ENCODE measurements at regions not wholly inside any gene's neighbourhood (a gene's known extent, or its start where the extent isn't known, plus 50 kb on each side); places are given as distances from the start of the nearest gene placed in this dataset.

- Histone ChIP-seq H3K9ac (ENCODE audit: insufficient read depth in 1 of 2, low read length in 2 of 2) (peak overlapping the region in 1 of 2 donors; percentile 54), H3K4me1 (ENCODE audit: control insufficient read depth in 5 of 5, insufficient read depth in 5 of 5, low read length in 5 of 5) (peaks cover 7 to 37% (median 28%) of the 10 kb centered on the region in 5 donors), H3K4me3 (no peak overlapping the region), H3K27ac (ENCODE audit: low read depth in 1 of 2, low read length in 1 of 2) (peak overlapping the region; percentile 86 to 91), H3K36me3 (ENCODE audit: control insufficient read depth in 4 of 4, insufficient read depth in 4 of 4, low read length in 4 of 4) (no peaks in the 10 kb centered on the region), H3K9me3 (ENCODE audit: control insufficient read depth in 4 of 4, insufficient read depth in 3 of 4, low read length in 3 of 4) (no peaks in the 10 kb centered on the region), H3K27me3 (ENCODE audit: control insufficient read depth in 3 of 3, insufficient read depth in 3 of 3, low read length in 2 of 3) (no peaks in the 10 kb centered on the region)
- 30 to 59% methylated on average over 31 to 32 of the region's 32 CpGs for WGBS, 2 donors
- ATAC-seq (ENCODE audit: insufficient read depth, low FRiP score) (peak; percentile 88), DNase-seq (peak; percentile 83 to 86 (median 85))
- TF ChIP-seq CTCF (IDR thresholded peaks at IDR 0.05; ENCODE audit: control extremely low read depth, extremely low read depth), result no peak
Measured at GRCh38 chr21:38913120-38913892, 107.6 kb downstream of the ETS2 start.

- TF ChIP-seq CTCF (IDR thresholded peaks at IDR 0.05; ENCODE audit: control extremely low read depth, extremely low read depth), result no peak
- H3K27me3 ChIP-seq (ENCODE audit: control insufficient read depth in 3 of 3, insufficient read depth in 3 of 3, low read length in 2 of 3), result no peaks in the 10 kb centered on the region
- no peaks in the 10 kb centered on the region for H3K9me3 ChIP-seq (ENCODE audit: control insufficient read depth in 4 of 4, insufficient read depth in 3 of 4, low read length in 3 of 4)
- no peak for DNase-seq
- H3K36me3 ChIP-seq (ENCODE audit: control insufficient read depth in 4 of 4, insufficient read depth in 4 of 4, low read length in 4 of 4), result no peaks in the 10 kb centered on the region
- ATAC-seq (ENCODE audit: insufficient read depth, low FRiP score), result peak; percentile 17
- WGBS, 2 donors, result 48 to 60% methylated on average over 6 of the region's 6 CpGs
- peak overlapping the region; percentile 86 to 91 for H3K27ac ChIP-seq (ENCODE audit: low read depth in 1 of 2, low read length in 1 of 2)
- no peak overlapping the region for H3K4me3 ChIP-seq
- peaks cover 12 to 39% (median 28%) of the 10 kb centered on the region in 5 donors for H3K4me1 ChIP-seq (ENCODE audit: control insufficient read depth in 5 of 5, insufficient read depth in 5 of 5, low read length in 5 of 5)
- H3K9ac ChIP-seq (ENCODE audit: insufficient read depth in 1 of 2, low read length in 2 of 2), result no peak overlapping the region
Measured at GRCh38 chr21:38912789-38913119, 107.0 kb downstream of the ETS2 start.

- ATAC-seq (ENCODE audit: insufficient read depth, low FRiP score) (no peak), DNase-seq (no peak)
- Histone ChIP-seq H3K9ac (ENCODE audit: insufficient read depth in 1 of 2, low read length in 2 of 2) (no peak overlapping the region), H3K4me1 (ENCODE audit: control insufficient read depth in 5 of 5, insufficient read depth in 5 of 5, low read length in 5 of 5) (peaks cover 12 to 45% (median 27%) of the 10 kb centered on the region in 5 donors), H3K36me3 (ENCODE audit: control insufficient read depth in 4 of 4, insufficient read depth in 4 of 4, low read length in 4 of 4) (no peaks in the 10 kb centered on the region), H3K4me3 (no peak overlapping the region), H3K27ac (ENCODE audit: low read depth in 1 of 2, low read length in 1 of 2) (peak overlapping the region in 1 of 2 donors; percentile 9), H3K27me3 (ENCODE audit: control insufficient read depth in 3 of 3, insufficient read depth in 3 of 3, low read length in 2 of 3) (no peaks in the 10 kb centered on the region), H3K9me3 (ENCODE audit: control insufficient read depth in 4 of 4, insufficient read depth in 3 of 4, low read length in 3 of 4) (no peaks in the 10 kb centered on the region)
- 97 to 99% methylated on average over 7 of the region's 7 CpGs for WGBS, 2 donors
- no peak for TF ChIP-seq CTCF (IDR thresholded peaks at IDR 0.05; ENCODE audit: control extremely low read depth, extremely low read depth)
Measured at GRCh38 chr21:38912102-38912629, 106.4 kb downstream of the ETS2 start.

Measured in lung (tissue), 11 donors.